Naive thymus-derived CD4-positive, alpha-beta T cell (primary cell): ENCODE measurements at regions not wholly inside any gene's neighbourhood (a gene's known extent, or its start where the extent isn't known, plus 50 kb on each side); places are given as distances from the start of the nearest gene placed in this dataset.

Experiments
- ATAC-seq: fragments of 150-1000 bp; cut with Tn5 transposase; 2 replicates; pipeline ENCODE4 v1.10.0; 2021; ENCODE audit warnings: mild to moderate bottlenecking, moderate library complexity
- CTCF ChIA-PET: fragments of 350-600 bp; sonication (Branson Sonifier 250); formaldehyde crosslinking; loops from one replicate; lab custom pipeline; 2021; ENCODE audit warnings: antibody characterized with exemption; lab: Charles Lee
- POLR2A ChIA-PET: fragments of 350-600 bp; sonication (Branson Sonifier 250); formaldehyde crosslinking; loops from one replicate; lab custom pipeline; 2021; ENCODE audit warnings: antibody characterized with exemption, inconsistent platforms; lab: Charles Lee
- DNase-seq, 9 donors: peaks; one replicate each; pipeline versions ENCODE4 v3.0.0 to v3.0.0-alpha.2; 2020 to 2022; ENCODE audit warnings: mixed read lengths in 1 of 9
- H3K27ac ChIP-seq: one replicate; pipeline ENCODE4 v1.7.0; 2013; ENCODE audit warnings: mild to moderate bottlenecking, low read depth, low read length, moderate library complexity
- H3K27me3 ChIP-seq, 2 donors: one replicate each; pipeline ENCODE4 v1.7.0; 2013; ENCODE audit warnings: low read length in 2 of 2, mild to moderate bottlenecking in 2 of 2, moderate library complexity in 2 of 2; ENCODE audit not compliant: control insufficient read depth in 2 of 2, insufficient read depth in 2 of 2
- H3K36me3 ChIP-seq, 3 experiments: 1 replicate in 2 of 3; 2 replicates in 1 of 3; pipeline ENCODE4 v1.7.0; 2013; ENCODE audit warnings: low read length in 3 of 3, mild to moderate bottlenecking in 3 of 3, moderate library complexity in 1 of 3; ENCODE audit not compliant: insufficient read depth in 3 of 3, control insufficient read depth in 2 of 3
- H3K4me1 ChIP-seq, 2 donors: one replicate each; pipeline ENCODE4 v1.7.0; 2013; ENCODE audit warnings: low read length in 2 of 2, mild to moderate bottlenecking in 2 of 2, moderate library complexity in 1 of 2; ENCODE audit not compliant: control insufficient read depth in 2 of 2, insufficient read depth in 2 of 2
- H3K4me3 ChIP-seq: 2 replicates; pipeline ENCODE4 v1.7.0; 2013; ENCODE audit warnings: mild to moderate bottlenecking, low read length
- H3K9me3 ChIP-seq, 3 experiments: 1 replicate in 2 of 3; 2 replicates in 1 of 3; pipeline ENCODE4 v1.7.0; 2013; ENCODE audit warnings: low read length in 3 of 3; ENCODE audit not compliant: control insufficient read depth in 2 of 3
- H3K27ac Mint-ChIP-seq, 9 donors: one replicate each; pipeline ENCODE4 v1.8.0; 2020 to 2022; ENCODE audit warnings: mixed read lengths in 9 of 9, mild to moderate bottlenecking in 8 of 9, moderate library complexity in 5 of 9, inconsistent platforms in 2 of 9
- H3K27me3 Mint-ChIP-seq, 5 donors: one replicate each; pipeline ENCODE4 v1.8.0; 2021 to 2022; ENCODE audit warnings: mixed read lengths in 5 of 5, mild to moderate bottlenecking in 1 of 5
- H3K36me3 Mint-ChIP-seq, 5 donors: one replicate each; pipeline ENCODE4 v1.8.0; 2020 to 2022; ENCODE audit warnings: mixed read lengths in 5 of 5, mild to moderate bottlenecking in 3 of 5, inconsistent platforms in 1 of 5
- H3K4me1 Mint-ChIP-seq, 7 donors: one replicate each; pipeline ENCODE4 v1.8.0; 2020 to 2022; ENCODE audit warnings: mixed read lengths in 7 of 7, mild to moderate bottlenecking in 3 of 7, inconsistent platforms in 1 of 7
- H3K4me3 Mint-ChIP-seq, 10 donors: one replicate each; pipeline ENCODE4 v1.8.0; 2020 to 2022; ENCODE audit warnings: mild to moderate bottlenecking in 10 of 10, mixed read lengths in 10 of 10, moderate library complexity in 6 of 10, inconsistent platforms in 2 of 10
- H3K9me3 Mint-ChIP-seq, 11 donors: one replicate each; pipeline ENCODE4 v1.8.0; 2020 to 2022; ENCODE audit warnings: mixed read lengths in 11 of 11, mild to moderate bottlenecking in 4 of 11, inconsistent platforms in 1 of 11, moderate library complexity in 1 of 11
- intact Hi-C, 2 donors: fragments of 100-400 bp; cut with micrococcal nuclease; formaldehyde crosslinking; loops; one replicate each; pipeline ENCODE4 v1.15.1; 2023

GRCh38 chr4:14299166-14299565, 671.6 kb upstream of the BOD1L1 start:
- ATAC-seq (no peak), DNase-seq (no peak)
- no peak overlapping the region for H3K4me3 Mint-ChIP-seq
- Histone ChIP-seq H3K4me3 (no peak overlapping the region), H3K27ac (no peak overlapping the region), H3K36me3 (no peaks in the 10 kb centered on the region), H3K27me3 (no peaks in the 10 kb centered on the region), H3K4me1 (no peaks in the 10 kb centered on the region), H3K9me3 (no peaks in the 10 kb centered on the region)
- no peaks in the 10 kb centered on the region for H3K4me1 Mint-ChIP-seq
- H3K27ac Mint-ChIP-seq, result no peak overlapping the region
- peaks cover 0 to 14% (median 0%) of the 10 kb centered on the region in 5 donors for H3K27me3 Mint-ChIP-seq
- H3K36me3 Mint-ChIP-seq, result no peaks in the 10 kb centered on the region
- POLR2A ChIA-PET, result no interaction called here
- peaks cover 0 to 5% (median 0%) of the 10 kb centered on the region in 11 donors for H3K9me3 Mint-ChIP-seq
- CTCF ChIA-PET, result no interaction called here
- intact Hi-C loops, result no loop called here

- peaks cover 0 to 6% (median 0%) of the 10 kb centered on the region in 11 donors for H3K9me3 Mint-ChIP-seq
These were observed 674.5 kb upstream of the BOD1L1 start for GRCh38 chr4:14302021-14302420.

GRCh38 chr4:14303856-14304255, 676.3 kb upstream of the BOD1L1 start:
- POLR2A ChIA-PET, result no interaction called here
- H3K4me3 Mint-ChIP-seq, result no peak overlapping the region

More at GRCh38 chr4:14302021-14302420, 674.5 kb upstream of the BOD1L1 start:
- POLR2A ChIA-PET, result no interaction called here
- Mint-ChIP-seq H3K36me3 (no peaks in the 10 kb centered on the region), H3K4me1 (peaks cover 0 to 7% (median 0%) of the 10 kb centered on the region in 7 donors), H3K4me3 (no peak overlapping the region), H3K27me3 (peaks cover 0 to 5% (median 3%) of the 10 kb centered on the region in 5 donors), H3K27ac (no peak overlapping the region)
- CTCF ChIA-PET, result no interaction called here
- DNase-seq (no peak), ATAC-seq (no peak)
- Histone ChIP-seq H3K27ac (no peak overlapping the region), H3K4me3 (no peak overlapping the region), H3K4me1 (no peaks in the 10 kb centered on the region), H3K9me3 (no peaks in the 10 kb centered on the region), H3K36me3 (no peaks in the 10 kb centered on the region), H3K27me3 (no peaks in the 10 kb centered on the region)
- intact Hi-C loops, result no loop called here

DNA sequence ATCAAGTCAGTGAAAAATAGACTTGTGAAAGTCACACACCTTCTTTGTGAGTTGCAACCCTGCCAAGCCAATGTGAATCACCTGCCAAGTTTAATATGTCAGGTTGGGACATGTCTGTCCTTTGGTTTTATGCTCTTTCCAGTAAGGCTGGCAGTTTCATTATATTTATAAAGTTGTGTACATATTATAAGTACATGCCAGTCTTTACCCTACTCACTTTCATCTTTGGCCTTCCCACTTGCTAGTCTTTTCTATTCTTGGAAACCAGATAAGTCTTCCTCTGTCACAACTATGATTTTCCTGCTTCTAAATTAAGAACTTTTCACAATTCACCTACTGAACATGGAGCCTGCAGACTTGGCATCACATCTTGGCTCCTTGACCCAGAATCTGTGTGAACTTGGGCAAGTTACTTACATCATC, 680.7 kb upstream of the BOD1L1 start:
- no peaks in the 10 kb centered on the region for H3K36me3 Mint-ChIP-seq
- Histone ChIP-seq H3K36me3 (no peaks in the 10 kb centered on the region), H3K27ac (no peak overlapping the region), H3K9me3 (no peaks in the 10 kb centered on the region), H3K4me3 (no peak overlapping the region), H3K27me3 (no peaks in the 10 kb centered on the region), H3K4me1 (no peaks in the 10 kb centered on the region)
- ChIA-PET CTCF (no interaction called here), POLR2A (no interaction called here)
- no peak for DNase-seq
- peaks cover 0 to 6% (median 0%) of the 10 kb centered on the region in 11 donors for H3K9me3 Mint-ChIP-seq
- H3K27ac Mint-ChIP-seq, result no peak overlapping the region
- intact Hi-C loops, result no loop called here
- no peak overlapping the region for H3K4me3 Mint-ChIP-seq
- no peak for ATAC-seq
- H3K27me3 Mint-ChIP-seq, result peaks cover 0 to 5% (median 4%) of the 10 kb centered on the region in 5 donors
- peaks cover 0 to 7% (median 0%) of the 10 kb centered on the region in 7 donors for H3K4me1 Mint-ChIP-seq

More at GRCh38 chr4:14303856-14304255, 676.3 kb upstream of the BOD1L1 start:
- H3K9me3 Mint-ChIP-seq, result peaks cover 0 to 6% (median 0%) of the 10 kb centered on the region in 11 donors
- Histone ChIP-seq H3K4me1 (no peaks in the 10 kb centered on the region), H3K9me3 (no peaks in the 10 kb centered on the region), H3K36me3 (no peaks in the 10 kb centered on the region), H3K27ac (no peak overlapping the region), H3K4me3 (no peak overlapping the region), H3K27me3 (no peaks in the 10 kb centered on the region)
- CTCF ChIA-PET, result no interaction called here
- H3K27me3 Mint-ChIP-seq, result peaks cover 0 to 5% (median 4%) of the 10 kb centered on the region in 5 donors
- peaks cover 0 to 7% (median 0%) of the 10 kb centered on the region in 7 donors for H3K4me1 Mint-ChIP-seq
- ATAC-seq (no peak), DNase-seq (no peak)
- H3K27ac Mint-ChIP-seq, result no peak overlapping the region
- intact Hi-C loops, result no loop called here
- H3K36me3 Mint-ChIP-seq, result no peaks in the 10 kb centered on the region

GRCh38 chr4:14309431-14309830, 681.9 kb upstream of the BOD1L1 start:
- intact Hi-C loops, result no loop called here
- no peak for DNase-seq
- Mint-ChIP-seq H3K36me3 (no peaks in the 10 kb centered on the region), H3K27ac (no peak overlapping the region), H3K4me3 (no peak overlapping the region), H3K9me3 (peaks cover 0 to 6% (median 0%) of the 10 kb centered on the region in 11 donors), H3K27me3 (peaks cover 0 to 4% (median 0%) of the 10 kb centered on the region in 5 donors), H3K4me1 (peaks cover 0 to 7% (median 0%) of the 10 kb centered on the region in 7 donors)
- POLR2A ChIA-PET, result no interaction called here
- CTCF ChIA-PET, result no interaction called here
- ATAC-seq, result peak; percentile 36
- H3K4me3 ChIP-seq, result no peak overlapping the region
- no peaks in the 10 kb centered on the region for H3K4me1 ChIP-seq
- no peaks in the 10 kb centered on the region for H3K27me3 ChIP-seq
- no peaks in the 10 kb centered on the region for H3K9me3 ChIP-seq
- no peaks in the 10 kb centered on the region for H3K36me3 ChIP-seq
- H3K27ac ChIP-seq, result no peak overlapping the region

GRCh38 chr4:14313757-14314156, 686.2 kb upstream of the BOD1L1 start:
- Mint-ChIP-seq H3K27ac (no peak overlapping the region), H3K36me3 (no peaks in the 10 kb centered on the region), H3K4me1 (peaks cover 0 to 1% (median 0%) of the 10 kb centered on the region in 7 donors), H3K9me3 (peaks cover 0 to 2% (median 0%) of the 10 kb centered on the region in 11 donors), H3K4me3 (no peak overlapping the region), H3K27me3 (no peaks in the 10 kb centered on the region)
- H3K27me3 ChIP-seq, result no peaks in the 10 kb centered on the region
- intact Hi-C loops, result no loop called here
- H3K4me1 ChIP-seq, result no peaks in the 10 kb centered on the region
- ATAC-seq, result no peak
- no peak overlapping the region for H3K27ac ChIP-seq
- POLR2A ChIA-PET, result no interaction called here
- no peak overlapping the region for H3K4me3 ChIP-seq
- CTCF ChIA-PET, result no interaction called here
- DNase-seq, result no peak
- no peaks in the 10 kb centered on the region for H3K9me3 ChIP-seq
- H3K36me3 ChIP-seq, result no peaks in the 10 kb centered on the region

DNA sequence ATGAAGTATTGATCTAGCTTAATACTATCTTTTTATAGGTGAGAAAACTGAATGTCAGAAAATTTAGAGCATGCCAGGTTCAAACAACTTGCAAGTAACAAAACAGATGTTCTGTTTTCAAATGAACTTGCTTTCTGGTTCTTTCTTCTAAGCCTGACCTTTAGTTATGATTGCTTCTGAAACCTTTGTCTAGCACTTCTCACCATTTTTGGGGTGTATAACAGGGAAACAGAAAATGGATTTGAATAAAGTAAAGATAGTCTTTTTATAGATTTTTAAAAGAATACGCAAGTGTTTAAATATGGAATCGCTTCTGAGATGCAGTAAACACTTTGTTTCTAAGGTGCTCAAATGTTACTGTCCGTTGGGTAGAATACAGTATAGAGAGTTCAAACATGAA, 687.2 kb upstream of the CPEB2 start:
- Mint-ChIP-seq H3K4me3 (no peak overlapping the region), H3K27ac (no peak overlapping the region), H3K4me1 (peaks cover 0 to 1% (median 0%) of the 10 kb centered on the region in 7 donors), H3K9me3 (peaks cover 0 to 2% (median 0%) of the 10 kb centered on the region in 11 donors), H3K36me3 (no peaks in the 10 kb centered on the region), H3K27me3 (no peaks in the 10 kb centered on the region)
- ChIA-PET CTCF (no interaction called here), POLR2A (no interaction called here)
- Histone ChIP-seq H3K9me3 (no peaks in the 10 kb centered on the region), H3K4me3 (no peak overlapping the region), H3K27me3 (no peaks in the 10 kb centered on the region), H3K36me3 (no peaks in the 10 kb centered on the region), H3K27ac (no peak overlapping the region), H3K4me1 (no peaks in the 10 kb centered on the region)
- intact Hi-C loops, result no loop called here
- DNase-seq, result no peak
- ATAC-seq, result no peak
